PFSK-1 (cell line): ENCODE measurements at regions not wholly inside any gene's neighbourhood (a gene's known extent, or its start where the extent isn't known, plus 50 kb on each side); places are given as distances from the start of the nearest gene placed in this dataset.

Source experiments
- POLR2AphosphoS5 ChIP-seq: IDR thresholded peaks from 2 replicates; pipeline ENCODE4 v1.6.1; 2012; ENCODE audit warnings: low read depth, mild to moderate bottlenecking, control low read depth, low read length, moderate library complexity
- TF ChIP-seq, protein P1 (sequence below), 2 experiments: IDR thresholded peaks; 2 replicates each; pipeline versions ENCODE4 v1.6.1 to v1.8.0; 2011 to 2012; ENCODE audit warnings: low read depth in 2 of 2, low read length in 2 of 2, control low read depth in 1 of 2, inconsistent platforms in 1 of 2, mild to moderate bottlenecking in 1 of 2, moderate library complexity in 1 of 2; ENCODE audit not compliant: insufficient read depth in 1 of 2

DNA sequence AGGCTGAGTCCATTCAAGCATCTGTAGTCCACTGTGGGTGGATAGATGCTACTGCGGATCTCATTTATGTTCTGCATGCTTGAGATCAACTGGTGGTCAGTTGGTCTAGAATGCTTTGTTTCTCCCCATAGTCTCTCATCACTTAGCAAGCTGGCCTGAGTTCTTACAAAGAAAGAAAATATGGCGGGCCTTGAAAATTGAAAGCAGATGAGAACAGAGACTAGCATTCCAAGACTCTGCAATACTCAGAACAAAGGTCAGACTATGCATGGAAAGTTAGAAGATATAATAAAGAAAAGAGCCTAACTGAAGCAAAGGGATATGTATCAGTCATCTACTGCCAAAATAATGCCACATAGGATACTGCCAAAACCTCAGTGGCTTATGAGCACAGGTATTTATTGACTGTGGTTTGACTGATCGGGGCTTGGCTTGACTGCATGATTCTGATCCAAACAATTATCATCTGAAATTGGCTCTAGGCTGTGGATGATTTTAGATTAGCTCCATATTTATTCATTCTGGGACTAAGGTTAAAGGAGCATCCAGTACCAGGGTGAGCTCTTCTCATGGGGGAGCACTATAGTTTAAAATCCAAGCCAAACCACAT lies 258.9 kb downstream of the TAF11L14 start:
- TF ChIP-seq POLR2AphosphoS5 = no peak
- TF ChIP-seq, protein P1, sequence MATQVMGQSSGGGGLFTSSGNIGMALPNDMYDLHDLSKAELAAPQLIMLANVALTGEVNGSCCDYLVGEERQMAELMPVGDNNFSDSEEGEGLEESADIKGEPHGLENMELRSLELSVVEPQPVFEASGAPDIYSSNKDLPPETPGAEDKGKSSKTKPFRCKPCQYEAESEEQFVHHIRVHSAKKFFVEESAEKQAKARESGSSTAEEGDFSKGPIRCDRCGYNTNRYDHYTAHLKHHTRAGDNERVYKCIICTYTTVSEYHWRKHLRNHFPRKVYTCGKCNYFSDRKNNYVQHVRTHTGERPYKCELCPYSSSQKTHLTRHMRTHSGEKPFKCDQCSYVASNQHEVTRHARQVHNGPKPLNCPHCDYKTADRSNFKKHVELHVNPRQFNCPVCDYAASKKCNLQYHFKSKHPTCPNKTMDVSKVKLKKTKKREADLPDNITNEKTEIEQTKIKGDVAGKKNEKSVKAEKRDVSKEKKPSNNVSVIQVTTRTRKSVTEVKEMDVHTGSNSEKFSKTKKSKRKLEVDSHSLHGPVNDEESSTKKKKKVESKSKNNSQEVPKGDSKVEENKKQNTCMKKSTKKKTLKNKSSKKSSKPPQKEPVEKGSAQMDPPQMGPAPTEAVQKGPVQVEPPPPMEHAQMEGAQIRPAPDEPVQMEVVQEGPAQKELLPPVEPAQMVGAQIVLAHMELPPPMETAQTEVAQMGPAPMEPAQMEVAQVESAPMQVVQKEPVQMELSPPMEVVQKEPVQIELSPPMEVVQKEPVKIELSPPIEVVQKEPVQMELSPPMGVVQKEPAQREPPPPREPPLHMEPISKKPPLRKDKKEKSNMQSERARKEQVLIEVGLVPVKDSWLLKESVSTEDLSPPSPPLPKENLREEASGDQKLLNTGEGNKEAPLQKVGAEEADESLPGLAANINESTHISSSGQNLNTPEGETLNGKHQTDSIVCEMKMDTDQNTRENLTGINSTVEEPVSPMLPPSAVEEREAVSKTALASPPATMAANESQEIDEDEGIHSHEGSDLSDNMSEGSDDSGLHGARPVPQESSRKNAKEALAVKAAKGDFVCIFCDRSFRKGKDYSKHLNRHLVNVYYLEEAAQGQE (IDR thresholded peaks at IDR 0.05; ENCODE audit: insufficient read depth in 1 of 2, low read depth in 2 of 2, low read length in 2 of 2) = no peak
